Liver (tissue), 3 donors: ENCODE measurements at regions not wholly inside any gene's neighbourhood (a gene's known extent, or its start where the extent isn't known, plus 50 kb on each side); places are given as distances from the start of the nearest gene placed in this dataset.

Source experiments
- CTCF ChIP-seq: fragments of 150-350 bp; IDR thresholded peaks from 2 replicates; pipeline ENCODE4 v1.5.1; 2017; ENCODE audit warnings: improper control_type of control experiment, low read depth, low read length; ENCODE audit not compliant: missing input control
- FOXA1 ChIP-seq: IDR thresholded peaks from 2 replicates; pipeline ENCODE4 v1.6.1; 2016; ENCODE audit warnings: antibody characterized with exemption
- REST ChIP-seq: IDR thresholded peaks from 2 replicates; pipeline ENCODE4 v1.6.1; 2016; ENCODE audit warnings: antibody characterized with exemption, mild to moderate bottlenecking
- TAF1 ChIP-seq: conservative IDR thresholded peaks from 2 replicates; pipeline ENCODE4 v1.6.1; 2016; ENCODE audit warnings: antibody characterized with exemption, mild to moderate bottlenecking
- donor health status: healthy.
- donor health status: healthy.

- TF ChIP-seq CTCF (no peak), REST (no peak), FOXA1 (no peak), TAF1 (no peak)
Measured at GRCh38 chr4:75235359-75235951, 278.7 kb downstream of the RCHY1 start.
